ENCODE measurements at regions not wholly inside any gene's neighbourhood (a gene's known extent, or its start where the extent isn't known, plus 50 kb on each side); places are given as distances from the start of the nearest gene placed in this dataset.

DNA sequence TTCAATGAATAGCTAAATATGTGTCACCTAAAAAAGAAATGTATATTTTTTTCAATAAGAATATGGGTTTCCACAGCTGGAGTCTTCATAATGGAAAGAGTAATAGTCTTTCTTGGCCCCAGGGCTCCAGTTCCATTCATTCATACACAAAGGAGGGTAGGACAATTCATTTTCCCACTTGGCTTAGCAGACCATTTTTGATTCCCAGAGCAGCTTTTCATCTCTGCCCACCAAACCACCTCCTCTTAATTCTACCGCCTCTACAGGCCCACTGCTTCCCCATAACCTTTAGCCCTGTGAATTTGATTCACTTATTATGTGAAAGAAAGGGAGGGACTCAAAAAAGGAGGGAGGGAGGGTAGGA lies 129.9 kb upstream of the PAK3 start:
- Histone ChIP-seq H3K36me3 (no peaks in the 10 kb centered on the region), H3K4me1 (no peaks in the 10 kb centered on the region), H3K4me3 (no peak overlapping the region), H3K9me3 (no peaks in the 10 kb centered on the region), H3K27ac (no peak overlapping the region), H3K27me3 (peaks cover 0 to 38% of the 10 kb centered on the region in 2 donors)
- DNase-seq (ENCODE audit: low spot score in 2 of 2), result no peak
- TF ChIP-seq, protein P1, sequence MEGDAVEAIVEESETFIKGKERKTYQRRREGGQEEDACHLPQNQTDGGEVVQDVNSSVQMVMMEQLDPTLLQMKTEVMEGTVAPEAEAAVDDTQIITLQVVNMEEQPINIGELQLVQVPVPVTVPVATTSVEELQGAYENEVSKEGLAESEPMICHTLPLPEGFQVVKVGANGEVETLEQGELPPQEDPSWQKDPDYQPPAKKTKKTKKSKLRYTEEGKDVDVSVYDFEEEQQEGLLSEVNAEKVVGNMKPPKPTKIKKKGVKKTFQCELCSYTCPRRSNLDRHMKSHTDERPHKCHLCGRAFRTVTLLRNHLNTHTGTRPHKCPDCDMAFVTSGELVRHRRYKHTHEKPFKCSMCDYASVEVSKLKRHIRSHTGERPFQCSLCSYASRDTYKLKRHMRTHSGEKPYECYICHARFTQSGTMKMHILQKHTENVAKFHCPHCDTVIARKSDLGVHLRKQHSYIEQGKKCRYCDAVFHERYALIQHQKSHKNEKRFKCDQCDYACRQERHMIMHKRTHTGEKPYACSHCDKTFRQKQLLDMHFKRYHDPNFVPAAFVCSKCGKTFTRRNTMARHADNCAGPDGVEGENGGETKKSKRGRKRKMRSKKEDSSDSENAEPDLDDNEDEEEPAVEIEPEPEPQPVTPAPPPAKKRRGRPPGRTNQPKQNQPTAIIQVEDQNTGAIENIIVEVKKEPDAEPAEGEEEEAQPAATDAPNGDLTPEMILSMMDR (IDR thresholded peaks at IDR 0.05), result no peak
- TF ChIP-seq POLR2AphosphoS5 (IDR thresholded peaks at IDR 0.05) (no peak), POLR2A (IDR thresholded peaks at IDR 0.05) (no peak)
- intact Hi-C loops (cut with DNase I; ENCODE audit: low total_unique reads), result no loop called here

DNA sequence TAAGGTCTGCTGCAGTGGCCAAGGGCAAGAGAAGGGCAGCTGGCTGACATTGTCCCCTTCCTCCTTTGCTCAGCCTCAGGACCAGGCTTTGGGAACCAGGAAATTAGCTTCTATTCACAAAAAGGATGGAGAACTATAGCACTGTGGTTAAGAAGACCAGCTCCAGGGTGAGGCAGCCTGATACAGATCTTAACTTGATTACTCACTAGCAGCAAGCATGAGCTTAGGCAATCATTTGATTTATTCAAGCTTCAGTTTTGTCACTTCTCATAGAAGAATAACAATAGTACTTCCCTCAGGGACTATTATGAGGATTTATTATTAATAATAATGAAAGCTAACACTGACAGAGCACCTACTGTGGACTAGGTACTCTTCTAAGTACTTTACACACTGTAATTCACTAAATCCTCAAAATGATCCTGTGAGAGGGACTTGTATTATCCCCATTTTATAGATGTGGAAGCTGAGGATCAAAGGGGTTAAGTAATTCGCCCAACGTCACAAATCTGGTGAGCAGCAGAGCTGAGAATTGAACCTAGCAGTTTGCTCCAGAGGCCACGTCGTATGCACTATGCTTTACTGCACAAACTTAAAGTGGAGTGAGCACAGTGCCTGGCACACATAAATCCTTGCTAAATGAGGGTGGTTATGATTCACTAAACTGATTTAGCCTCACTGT lies 130.4 kb upstream of the PAK3 start:
- intact Hi-C loops (cut with DNase I; ENCODE audit: low total_unique reads), result no loop called here

GRCh38 chrX:110964786-110965185 lies 131.2 kb upstream of the PAK3 start:
- H3K4me3 ChIP-seq, result no peak overlapping the region
- peaks cover 0 to 45% of the 10 kb centered on the region in 2 donors for H3K27me3 ChIP-seq
- DNase-seq (ENCODE audit: low spot score in 2 of 2), result no peak
- H3K27ac ChIP-seq, result no peak overlapping the region
- H3K9me3 ChIP-seq, result no peaks in the 10 kb centered on the region
- no peaks in the 10 kb centered on the region for H3K4me1 ChIP-seq
- H3K36me3 ChIP-seq, result no peaks in the 10 kb centered on the region
- TF ChIP-seq POLR2A (IDR thresholded peaks at IDR 0.05), result no peak
- intact Hi-C loops (cut with DNase I; ENCODE audit: low total_unique reads), result no loop called here

More for the DNA sequence above, 130.4 kb upstream of the PAK3 start:
- no peaks in the 10 kb centered on the region for H3K9me3 ChIP-seq
- H3K4me1 ChIP-seq, result no peaks in the 10 kb centered on the region
- no peak for TF ChIP-seq POLR2A (IDR thresholded peaks at IDR 0.05)
- no peak for TF ChIP-seq POLR2AphosphoS5 (IDR thresholded peaks at IDR 0.05)
- TF ChIP-seq, protein P1 (IDR thresholded peaks at IDR 0.05), result no peak
- H3K4me3 ChIP-seq, result no peak overlapping the region
- no peak overlapping the region for H3K27ac ChIP-seq
- no peaks in the 10 kb centered on the region for H3K36me3 ChIP-seq
- no peak for DNase-seq (ENCODE audit: low spot score in 2 of 2)
- H3K27me3 ChIP-seq, result peaks cover 0 to 39% of the 10 kb centered on the region in 2 donors

GRCh38 chrX:110962451-110962850 lies 133.5 kb upstream of the PAK3 start:
- Histone ChIP-seq H3K9me3 (no peaks in the 10 kb centered on the region), H3K27ac (no peak overlapping the region), H3K4me1 (no peaks in the 10 kb centered on the region), H3K27me3 (peaks cover 0 to 46% of the 10 kb centered on the region in 2 donors), H3K4me3 (no peak overlapping the region), H3K36me3 (no peaks in the 10 kb centered on the region)
- no peak for DNase-seq (ENCODE audit: low spot score in 2 of 2)
- no peak for TF ChIP-seq POLR2AphosphoS5 (IDR thresholded peaks at IDR 0.05)
- no peak for TF ChIP-seq POLR2A (IDR thresholded peaks at IDR 0.05)
- TF ChIP-seq, protein P1 (IDR thresholded peaks at IDR 0.05), result no peak
- intact Hi-C loops (cut with DNase I; ENCODE audit: low total_unique reads), result no loop called here

GRCh38 chrX:110955706-110956105 lies 140.3 kb upstream of the PAK3 start:
- H3K27me3 ChIP-seq, result peaks cover 0 to 51% of the 10 kb centered on the region in 2 donors
- no peaks in the 10 kb centered on the region for H3K36me3 ChIP-seq
- H3K9me3 ChIP-seq, result no peaks in the 10 kb centered on the region
- DNase-seq (ENCODE audit: low spot score in 2 of 2), result no peak
- H3K4me1 ChIP-seq, result no peaks in the 10 kb centered on the region
- no peak overlapping the region for H3K4me3 ChIP-seq
- TF ChIP-seq POLR2A (IDR thresholded peaks at IDR 0.05) (no peak), POLR2AphosphoS5 (IDR thresholded peaks at IDR 0.05) (no peak)
- TF ChIP-seq, protein P1 (IDR thresholded peaks at IDR 0.05), result no peak
- intact Hi-C loops (cut with DNase I; ENCODE audit: low total_unique reads), result no loop called here
- H3K27ac ChIP-seq, result no peak overlapping the region
